T47D (cell line): ENCODE measurements at regions not wholly inside any gene's neighbourhood (a gene's known extent, or its start where the extent isn't known, plus 50 kb on each side); places are given as distances from the start of the nearest gene placed in this dataset.

Experiments used
- DNase-seq, 2 experiments: peaks; one replicate each; pipeline versions ENCODE4 v3.0.0 to v3.0.0-alpha.2; 2011 to 2012; ENCODE audit warnings: low read depth in 1 of 2, low spot score in 1 of 2
- JUND ChIP-seq: IDR thresholded peaks from 2 replicates; pipeline ENCODE4 v1.6.1; 2012; ENCODE audit warnings: low read depth
- in situ Hi-C: cut with HindIII; loops from 2 replicates; pipeline ENCODE4 v1.10.0; 2016; ENCODE audit warnings: low sequenced_read_pairs, low pct_unique_long_range_greater_than_20kb

DNA sequence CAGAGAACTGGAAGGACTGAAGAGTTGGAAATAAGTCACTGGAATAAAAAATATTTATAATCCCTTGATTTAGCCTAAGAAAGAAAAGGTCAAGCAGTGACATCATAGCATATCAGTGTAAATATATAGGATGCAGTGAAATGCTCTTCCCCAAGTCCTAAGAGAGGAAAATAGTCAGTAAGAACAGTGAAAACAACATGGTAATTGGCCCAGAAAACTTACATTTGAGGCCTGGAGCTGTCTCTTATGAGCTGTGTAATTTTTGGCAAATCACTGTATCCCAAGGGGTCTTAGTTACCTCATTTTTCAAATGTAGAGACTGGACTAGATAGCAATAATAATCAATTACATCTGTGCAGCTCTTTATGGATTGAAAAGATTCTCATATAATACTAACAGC is 255.7 kb upstream of the AR start:
- in situ Hi-C loops: no loop called here
- TF ChIP-seq JUND: no peak
- no peak for DNase-seq

DNA sequence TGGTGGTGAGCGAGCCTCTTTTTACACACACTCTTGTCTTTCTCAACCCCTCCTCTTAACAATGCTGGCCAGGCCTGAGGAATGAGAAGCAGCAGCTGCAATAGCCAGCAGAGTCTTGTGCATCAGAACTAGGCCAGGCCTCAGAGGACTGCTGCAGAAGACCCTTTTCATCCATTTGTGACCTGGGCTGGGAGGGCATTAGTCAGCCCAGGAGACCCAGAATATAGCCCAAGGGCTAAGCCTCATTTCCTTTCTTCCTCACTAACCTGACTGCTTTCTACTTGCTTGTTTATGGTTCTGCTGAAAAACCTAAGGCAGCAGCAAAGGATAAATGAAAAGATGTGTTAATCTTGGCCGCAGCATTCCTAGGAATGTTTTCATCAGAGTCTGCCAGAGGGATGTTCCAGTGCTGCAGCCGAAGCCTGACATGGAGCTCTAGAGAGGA is 254.7 kb upstream of the AR start:
- in situ Hi-C loops: no loop called here
- no peak for TF ChIP-seq JUND
- no peak for DNase-seq

DNA sequence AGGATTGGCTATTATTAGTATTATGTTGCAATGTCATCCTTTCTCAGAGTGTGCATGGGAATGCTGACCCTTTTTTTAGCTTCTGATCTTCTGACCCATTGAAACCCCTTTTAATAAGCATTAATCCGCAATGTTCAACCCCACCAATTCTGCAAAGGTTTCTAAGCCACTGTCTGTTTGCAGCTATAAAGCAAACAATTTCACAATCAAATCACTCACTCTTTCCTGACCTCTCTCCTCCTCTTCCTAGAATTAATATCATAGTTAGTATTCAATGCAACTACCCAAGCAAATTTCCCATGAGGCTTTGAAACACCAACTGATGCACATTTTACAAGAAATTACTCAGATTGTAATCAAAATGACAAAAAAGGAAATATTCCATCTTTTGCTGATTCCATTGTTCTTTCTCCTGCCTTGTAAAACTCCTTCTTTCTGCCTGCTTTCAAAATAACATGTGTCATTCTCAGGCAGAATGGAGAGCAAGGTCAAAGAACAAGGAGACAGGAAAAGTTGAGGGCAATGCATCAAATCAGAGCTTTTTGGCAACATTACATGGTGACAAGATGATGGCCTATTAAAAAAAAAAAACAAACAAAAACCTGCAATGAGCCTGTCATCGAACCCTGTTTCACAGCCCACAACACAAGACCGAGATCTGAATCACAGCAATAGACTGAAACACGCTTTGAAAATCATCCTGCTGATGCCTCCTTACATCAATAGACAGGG is 253.2 kb upstream of the AR start:
- no peak for TF ChIP-seq JUND
- in situ Hi-C loops: no loop called here
- no peak for DNase-seq

DNA sequence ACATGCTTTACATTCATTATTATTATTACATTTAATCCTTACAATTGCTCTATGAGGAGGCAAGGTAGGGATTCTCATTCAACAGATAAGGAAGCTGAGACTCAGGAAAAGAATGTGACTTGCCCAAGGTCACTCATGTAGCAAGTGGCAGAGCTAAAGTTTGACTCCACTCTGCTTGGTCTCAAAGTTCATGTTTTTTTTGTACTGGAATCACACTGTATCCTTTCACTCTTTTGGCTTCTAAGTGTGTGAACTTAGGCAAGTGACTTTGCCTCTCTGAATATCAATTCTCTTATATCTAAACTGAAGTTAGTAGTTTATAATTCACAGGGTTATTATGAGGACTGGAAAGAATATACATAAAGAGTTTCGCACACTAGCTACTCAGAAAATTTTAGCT is 247.9 kb upstream of the AR start:
- no peak for TF ChIP-seq JUND
- in situ Hi-C loops: no loop called here
- no peak for DNase-seq

DNA sequence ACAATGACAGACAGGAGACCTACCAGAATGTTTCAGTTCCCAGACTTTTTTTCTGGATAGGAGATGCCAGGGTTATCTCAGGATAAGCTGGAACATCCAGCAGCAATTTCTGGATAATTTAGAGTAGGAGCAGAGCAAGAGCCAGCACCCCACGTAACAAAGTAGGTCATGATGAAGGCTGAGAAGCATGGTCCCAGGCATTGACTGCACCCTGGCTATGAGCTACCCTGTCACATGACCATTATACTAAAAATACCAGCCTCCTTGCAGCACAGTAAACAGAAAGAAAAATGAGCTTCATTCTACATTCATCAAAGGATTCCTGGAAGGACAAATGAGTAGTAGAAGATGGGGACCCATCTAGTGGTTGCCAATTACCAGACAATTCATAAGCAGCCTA is 247.4 kb upstream of the AR start:
- TF ChIP-seq JUND: no peak
- in situ Hi-C loops: no loop called here
- no peak for DNase-seq

DNA sequence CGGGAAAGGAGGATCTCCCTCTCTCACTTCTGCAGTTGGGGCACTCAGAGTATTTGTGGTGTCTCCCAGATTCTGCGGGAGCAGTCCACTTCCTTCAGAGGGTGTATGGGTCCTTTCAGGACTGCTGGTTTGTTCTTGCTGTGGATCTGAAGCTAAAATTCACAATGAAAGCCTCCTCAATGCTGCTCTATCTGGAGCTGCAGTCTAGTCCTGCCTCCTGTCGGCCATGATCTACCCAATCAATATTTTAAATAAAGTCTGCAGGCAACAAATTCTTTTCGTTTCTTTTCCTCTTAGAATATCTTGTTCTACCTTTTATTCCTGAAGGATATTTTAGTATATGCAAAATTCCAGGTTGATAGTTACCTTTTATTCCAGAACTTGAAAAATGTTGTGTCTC is 226.1 kb upstream of the AR start:
- no peak for TF ChIP-seq JUND
- in situ Hi-C loops: no loop called here
- no peak for DNase-seq

DNA sequence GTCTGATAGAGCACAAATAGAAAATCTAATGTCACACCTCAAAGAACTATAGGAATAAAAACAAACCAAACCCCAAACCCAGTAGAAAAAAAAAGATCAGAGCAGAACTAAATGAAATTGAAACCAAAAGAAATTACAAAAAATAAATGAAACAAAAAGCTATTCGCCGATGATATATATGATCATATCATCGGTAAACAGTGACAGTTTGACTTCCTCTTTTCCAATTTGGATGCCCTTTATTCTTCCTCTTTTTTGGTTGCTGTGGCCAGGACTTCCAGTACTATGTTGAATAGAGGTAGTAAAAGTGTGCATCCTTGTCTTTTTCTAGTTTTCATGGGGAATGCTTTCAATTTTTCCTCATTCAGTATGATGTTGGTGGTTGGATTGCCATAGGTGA is 215.3 kb upstream of the AR start:
- DNase-seq: no peak
- no peak for TF ChIP-seq JUND
- in situ Hi-C loops: no loop called here

DNA sequence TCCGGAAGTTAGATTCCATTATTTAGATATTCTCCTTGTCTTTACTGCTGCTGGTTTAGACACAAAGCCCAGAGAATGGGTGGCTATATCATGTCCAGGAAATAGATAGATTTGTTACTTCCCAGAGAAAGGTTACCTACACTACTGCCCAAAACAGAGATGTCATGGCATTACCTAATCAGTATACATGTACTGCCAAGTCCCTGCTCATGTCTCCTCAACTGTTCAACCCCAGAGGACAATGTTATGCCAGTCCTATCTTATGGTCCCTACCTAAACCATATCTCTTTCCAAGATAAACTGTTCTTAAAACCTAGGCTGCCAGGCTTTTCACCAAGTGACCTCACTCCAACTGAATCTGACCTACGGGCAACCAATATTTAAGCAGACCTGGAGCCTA is 209.5 kb upstream of the AR start:
- in situ Hi-C loops: no loop called here
- no peak for TF ChIP-seq JUND
- DNase-seq: no peak

DNA sequence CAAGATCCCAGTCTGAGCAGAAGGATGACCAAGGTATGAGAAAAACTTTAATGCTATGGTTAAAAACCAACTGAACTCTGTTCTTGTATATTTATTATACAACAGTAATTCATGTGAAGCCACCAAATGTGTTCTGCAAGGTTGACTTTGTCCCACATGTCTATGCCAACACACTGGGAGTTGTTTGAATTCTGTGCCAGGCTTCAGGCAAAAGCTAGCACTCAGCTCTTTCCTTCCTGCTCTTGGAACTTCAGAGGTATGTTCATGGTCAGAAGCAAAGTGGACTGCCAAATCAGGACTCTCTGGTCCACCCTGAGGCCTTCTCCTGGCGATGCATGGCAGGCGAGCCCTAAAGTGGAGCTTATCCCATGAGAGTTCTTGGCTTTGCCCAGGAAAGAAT is 205.6 kb upstream of the AR start:
- in situ Hi-C loops: no loop called here
- TF ChIP-seq JUND: no peak
- DNase-seq: no peak

DNA sequence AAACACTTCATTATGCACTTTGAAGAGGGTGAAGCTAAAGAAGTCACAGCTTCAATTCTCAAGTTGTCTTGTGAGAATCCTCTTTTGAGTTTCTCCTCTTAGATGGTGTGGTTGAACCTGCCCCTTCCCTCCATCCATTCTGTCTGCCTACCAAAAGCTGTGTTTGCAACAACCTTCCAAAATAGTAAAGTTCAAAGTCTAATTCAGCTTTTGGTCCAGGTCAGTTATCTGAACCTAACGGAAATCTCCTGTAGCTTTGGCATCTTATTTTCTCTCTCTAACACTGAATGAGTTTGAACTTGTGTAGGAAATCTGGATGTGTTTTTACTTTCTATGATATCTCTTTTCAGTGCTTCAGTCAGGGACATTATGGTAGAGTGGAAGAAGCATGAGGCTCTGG is 201.7 kb upstream of the AR start:
- in situ Hi-C loops: no loop called here
- TF ChIP-seq JUND: no peak
- DNase-seq: no peak

DNA sequence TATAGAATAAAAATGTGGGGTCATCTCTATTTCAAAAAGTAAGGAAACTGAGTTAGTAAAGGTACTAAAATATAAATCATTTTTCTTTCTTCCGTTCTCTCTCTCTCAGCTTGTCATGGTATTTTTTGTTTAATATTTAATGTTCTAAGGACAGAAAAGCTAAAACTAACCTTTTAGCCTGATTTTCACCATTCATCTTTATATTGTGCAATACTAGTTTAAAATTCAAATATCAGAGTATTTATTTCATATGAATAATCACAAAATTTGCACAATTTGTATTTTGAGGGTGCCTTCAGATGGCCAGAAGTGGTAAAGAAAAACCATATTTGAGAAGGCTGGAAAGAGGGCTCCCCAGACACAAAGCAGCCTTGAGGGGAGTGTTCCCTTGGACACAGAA is 197.6 kb upstream of the AR start:
- in situ Hi-C loops: no loop called here
- no peak for DNase-seq
- TF ChIP-seq JUND: no peak

DNA sequence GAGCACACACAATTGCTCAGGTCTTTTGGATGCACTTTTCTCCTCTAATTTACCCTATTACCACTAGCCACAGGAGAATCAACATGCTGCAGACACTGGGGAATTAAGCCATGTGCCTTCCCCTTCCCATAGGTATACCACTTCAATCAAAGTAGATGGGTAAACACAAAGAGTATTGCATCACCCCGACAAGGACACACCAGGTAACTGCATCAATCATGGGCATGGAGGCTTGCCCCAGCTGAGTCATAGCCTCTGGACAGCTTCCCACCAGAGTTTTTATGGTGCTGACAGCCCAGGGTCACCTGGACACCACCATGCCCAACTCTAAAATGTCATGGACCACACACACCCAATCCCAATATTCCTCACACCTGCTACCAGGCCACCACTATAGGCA is 197.2 kb upstream of the AR start:
- no peak for TF ChIP-seq JUND
- DNase-seq: no peak
- in situ Hi-C loops: no loop called here

DNA sequence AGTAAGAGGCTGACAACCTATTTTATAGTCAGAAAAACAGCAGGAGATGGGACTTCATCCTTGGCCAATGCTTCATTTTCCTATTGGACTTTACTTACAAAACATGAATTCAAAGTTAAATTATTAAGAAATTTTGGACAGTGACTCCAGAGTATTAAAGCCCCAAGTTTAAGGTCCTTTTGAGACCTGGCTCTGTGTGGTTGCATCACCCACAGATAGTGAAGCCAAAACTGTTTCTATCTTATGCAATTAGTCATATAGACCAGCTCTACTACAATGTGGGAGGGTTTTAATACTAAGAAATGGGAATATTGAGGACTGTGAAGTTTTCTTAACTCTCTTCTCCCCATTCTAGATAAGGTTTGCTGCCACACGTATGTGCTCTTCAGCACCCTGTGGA is 196.7 kb upstream of the AR start:
- in situ Hi-C loops: no loop called here
- TF ChIP-seq JUND: no peak
- DNase-seq: no peak

DNA sequence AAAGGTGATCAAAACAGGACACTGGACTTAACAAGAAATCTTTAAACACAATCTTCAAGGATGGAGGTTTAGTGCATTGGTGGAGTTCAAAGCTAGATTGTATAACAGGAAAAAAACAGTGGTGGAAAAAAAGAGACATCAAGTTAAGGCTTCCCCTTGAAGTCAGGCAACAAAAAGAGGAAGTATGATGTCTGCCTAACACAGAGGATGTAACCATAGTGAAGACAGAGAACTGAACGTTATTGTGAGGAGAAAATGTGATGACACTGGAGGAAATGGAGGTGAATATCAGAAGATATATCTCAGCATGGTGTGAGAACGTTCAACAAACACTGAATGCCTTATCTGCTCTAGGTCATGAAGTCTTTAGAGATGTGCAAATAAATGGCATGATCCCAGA is 192.4 kb upstream of the AR start:
- in situ Hi-C loops: no loop called here
- TF ChIP-seq JUND: no peak
- no peak for DNase-seq
